ENCODE measurements at regions not wholly inside any gene's neighbourhood (a gene's known extent, or its start where the extent isn't known, plus 50 kb on each side); places are given as distances from the start of the nearest gene placed in this dataset.

DNA sequence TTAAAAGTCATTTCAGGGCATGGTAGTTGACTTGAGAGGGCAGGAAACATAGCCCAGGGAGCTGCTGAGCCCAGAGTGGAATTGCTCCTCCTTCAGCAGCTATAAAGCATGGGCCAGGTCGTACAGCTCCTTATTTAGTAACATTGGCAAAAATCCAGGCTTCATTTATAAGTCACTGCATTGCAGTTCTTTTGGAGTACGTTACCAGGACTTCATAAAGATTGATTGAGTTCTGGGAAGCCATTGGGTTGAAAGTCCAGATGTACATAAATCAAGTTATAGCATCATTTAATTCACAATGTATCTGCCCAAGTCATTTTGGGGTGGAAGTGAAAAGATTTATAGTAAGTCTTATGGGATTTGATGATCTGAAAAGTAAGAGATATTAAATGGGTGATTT, 53.0 kb upstream of the ANKEF1 start:
- TF ChIP-seq POLR2A (IDR thresholded peaks at IDR 0.05; ENCODE audit: low read depth, low read length) (no peak), POLR2AphosphoS5 (IDR thresholded peaks at IDR 0.05; ENCODE audit: low read depth, low read length) (no peak), TAF1 (IDR thresholded peaks at IDR 0.05; ENCODE audit: low read depth, low read length) (no peak), POU2F2 (IDR thresholded peaks at IDR 0.05; ENCODE audit: low read depth, low read length) (no peak), PAX5 (IDR thresholded peaks at IDR 0.05; ENCODE audit: insufficient read depth, low read length, severe bottlenecking) (no peak), SPI1 (IDR thresholded peaks at IDR 0.05; ENCODE audit: low read depth, low read length) (no peak)
